HepG2 (cell line): ENCODE measurements at regions not wholly inside any gene's neighbourhood (a gene's known extent, or its start where the extent isn't known, plus 50 kb on each side); places are given as distances from the start of the nearest gene placed in this dataset.

Source experiments
- ATAC-seq: fragments of 200-7000 bp; cut with Tn5 transposase; 3 replicates; pipeline ENCODE4 v1.9.1; 2020; ENCODE audit warnings: mild to moderate bottlenecking, moderate library complexity
- BruUV-seq: library from RNA; stranded (reverse); fragments of 400-500 nt; replicated peaks from 2 replicates; lab custom pipeline; 2021; lab: Mats Ljungman, UMichigan
- CTCF ChIA-PET: fragments of 300-600 bp; formaldehyde crosslinking; extraction: SDS; loops from one replicate; lab custom pipeline; 2021; ENCODE audit warnings: low total read pairs, inconsistent platforms, low intra/inter-chr PET ratio; lab: Yijun Ruan, JAX
- POLR2A ChIA-PET: fragments of 350-600 bp; sonication (Branson Sonifier 250); formaldehyde crosslinking; loops from one replicate; lab custom pipeline; 2020; ENCODE audit warnings: antibody characterized with exemption, inconsistent platforms; lab: Yijun Ruan, JAX
- DNase-seq: peaks from one replicate; pipeline ENCODE4 v3.0.0-alpha.2; 2015; ENCODE audit warnings: low spot score
- FAIRE-seq: peaks from 3 replicates; lab custom pipeline; 2011; peaks lifted over from hg19 to GRCh38; lab: Jason Lieb, UNC
- H2AFZ ChIP-seq: one replicate; pipeline ENCODE4 v1.6.1; 2011; ENCODE audit warnings: low read length, inconsistent platforms
- H3K27ac ChIP-seq: fragments of 300-600 bp; 3 replicates; pipeline ENCODE4 v1.8.0; 2011; ENCODE audit warnings: mixed run types, mild to moderate bottlenecking, mixed read lengths, low read length, inconsistent platforms; ENCODE audit not compliant: insufficient read depth; ENCODE audit errors: extremely low read length
- H3K27me3 ChIP-seq, 2 experiments: fragments of 200-600 bp in 1 of 2; 2 replicates in 1 of 2; 3 replicates in 1 of 2; pipeline versions ENCODE4 v1.6.0 to v1.8.0; 2011; ENCODE audit warnings: low read length in 2 of 2, mild to moderate bottlenecking in 2 of 2, moderate library complexity in 2 of 2, inconsistent platforms in 1 of 2; ENCODE audit not compliant: insufficient read depth in 2 of 2, control insufficient read depth in 1 of 2
- H3K36me3 ChIP-seq, 2 experiments: fragments of 200-600 bp in 1 of 2; replicated peaks in 1 of 2; 2 replicates in 1 of 2; 3 replicates in 1 of 2; pipeline versions ENCODE4 v1.5.1 to v1.8.0; 2011; ENCODE audit warnings: low read length in 2 of 2, inconsistent platforms in 1 of 2; ENCODE audit not compliant: insufficient read depth in 2 of 2, control insufficient read depth in 1 of 2
- H3K4me1 ChIP-seq: 2 replicates; pipeline ENCODE4 v1.5.1; 2012; ENCODE audit warnings: low read length, inconsistent platforms; ENCODE audit not compliant: insufficient read depth
- H3K4me2 ChIP-seq: 2 replicates; pipeline ENCODE4 v1.6.0; 2011; ENCODE audit warnings: low read depth, low read length, inconsistent platforms
- H3K4me3 ChIP-seq, 3 experiments: fragments of 200-600 bp in 1 of 3; sonication (generic), shearing (Covaris generic) in 1 of 3; replicated peaks in 1 of 3; 2 replicates each; pipeline ENCODE4 v1.5.1; 2011 to 2016; ENCODE audit warnings: low read length in 3 of 3, inconsistent platforms in 2 of 3, low read depth in 2 of 3, mild to moderate bottlenecking in 2 of 3, control low read depth in 1 of 3, mixed read lengths in 1 of 3; ENCODE audit not compliant: insufficient read depth in 1 of 3
- H3K79me2 ChIP-seq: one replicate; pipeline ENCODE4 v1.6.1; 2011; ENCODE audit warnings: low read length, inconsistent platforms; ENCODE audit not compliant: insufficient read depth
- H3K9ac ChIP-seq: 2 replicates; pipeline ENCODE4 v1.6.0; 2011; ENCODE audit warnings: mild to moderate bottlenecking, low read depth, low read length, inconsistent platforms; ENCODE audit not compliant: insufficient read depth
- H3K9me3 ChIP-seq: 2 replicates; pipeline ENCODE4 v1.5.1; 2012; ENCODE audit warnings: mild to moderate bottlenecking, low read length
- H4K20me1 ChIP-seq: 2 replicates; pipeline ENCODE4 v1.6.0; 2011; ENCODE audit warnings: inconsistent platforms, mild to moderate bottlenecking, low read length, moderate library complexity; ENCODE audit not compliant: insufficient read depth
- NCOR1 ChIP-seq: fragments of 200-600 bp; sonication (generic); IDR thresholded peaks from 2 replicates; pipeline ENCODE4 v1.7.0; 2017; ENCODE audit warnings: antibody characterized with exemption, low read length, borderline replicate concordance
- POLR2AphosphoS2 ChIP-seq: IDR thresholded peaks from 2 replicates; pipeline ENCODE4 v1.6.1; 2011; ENCODE audit warnings: low read depth, low read length, improper control_type of control experiment
- RFX1 ChIP-seq: fragments of 450-650 bp; IDR thresholded peaks from 2 replicates; pipeline ENCODE4 v1.6.1; 2017
- SCMH1 ChIP-seq: sonication (generic); formaldehyde crosslinking; IDR thresholded peaks from 2 replicates; pipeline ENCODE4 v1.9.0; 2021; ENCODE audit warnings: missing genetic modification reagents, mild to moderate bottlenecking, borderline replicate concordance
- ZNF12 ChIP-seq: sonication (generic); formaldehyde crosslinking; IDR thresholded peaks from 2 replicates; pipeline ENCODE4 v1.5.0; 2020; ENCODE audit warnings: missing genetic modification reagents
- ZNF136 ChIP-seq: sonication (generic); formaldehyde crosslinking; IDR thresholded peaks from 2 replicates; pipeline ENCODE4 v1.8.1; 2022; ENCODE audit warnings: low read depth, mild to moderate bottlenecking, moderate library complexity, missing genetic modification reagents
- ZNF891 ChIP-seq: sonication (generic); formaldehyde crosslinking; IDR thresholded peaks from 2 replicates; pipeline ENCODE4 v1.5.0; 2020; ENCODE audit warnings: mild to moderate bottlenecking, missing genetic modification reagents
- WGBS: methylation state at CpG from one replicate; pipeline ENCODE4 v1.1.6; 2017; ENCODE audit warnings: low lambda C conversion rate; 5-methylcytosine and 5-hydroxymethylcytosine counted together
- in situ Hi-C: cut with HindIII; loops from 2 replicates; pipeline ENCODE4 v1.10.0; 2017; ENCODE audit warnings: low pct_unique_long_range_greater_than_20kb; ENCODE audit not compliant: extremely low pct_ligation_motif_present
- intact Hi-C: fragments of 100-400 bp; cut with micrococcal nuclease; formaldehyde crosslinking; loops from one replicate; pipeline ENCODE4 v1.10.0; 2022; ENCODE audit not compliant: unreplicated experiment
- TF ChIP-seq, protein P1 (sequence below): sonication (generic); formaldehyde crosslinking; IDR thresholded peaks from 2 replicates; pipeline ENCODE4 v1.8.0; 2022; ENCODE audit warnings: missing genetic modification reagents, mild to moderate bottlenecking, borderline replicate concordance

- ChIA-PET POLR2A (no interaction called here), CTCF (no interaction called here)
- intact Hi-C loops, result no loop called here
- Histone ChIP-seq H3K27ac (no peak overlapping the region), H3K27me3 (no peaks in the 10 kb centered on the region), H3K4me1 (no peaks in the 10 kb centered on the region), H3K4me2 (no peak overlapping the region), H3K4me3 (no peak overlapping the region), H3K79me2 (no peaks in the 10 kb centered on the region), H2AFZ (no peak overlapping the region), H3K36me3 (no peaks in the 10 kb centered on the region), H3K9ac (no peak overlapping the region), H4K20me1 (no peaks in the 10 kb centered on the region), H3K9me3 (0 out of 2 replicates have a peak, but pooled peaks cover 10% of the 10 kb centered on the region)
- FAIRE-seq, result no peak
- no peak for TF ChIP-seq POLR2AphosphoS2
- TF ChIP-seq ZNF891 (CRISPR knock-in tag), result no peak
- in situ Hi-C loops, result no loop called here
- WGBS, result 2% methylated on average over 3 of the region's 3 CpGs
- ATAC-seq, result no peak
- DNase-seq, result no peak
- BruUV-seq, result no TSS peak
Observed at GRCh38 chr4:146051728-146052391, 113.2 kb upstream of the ZNF827 start.

- in situ Hi-C loops, result no loop called here
- Histone ChIP-seq H3K9me3 (0 out of 2 replicates have a peak, but pooled peaks cover 10% of the 10 kb centered on the region), H3K27me3 (no peaks in the 10 kb centered on the region), H3K4me1 (no peaks in the 10 kb centered on the region), H3K4me3 (no peak overlapping the region), H3K36me3 (no peaks in the 10 kb centered on the region), H3K27ac (no peak overlapping the region), H2AFZ (no peak overlapping the region), H3K79me2 (no peaks in the 10 kb centered on the region), H3K9ac (no peak overlapping the region), H3K4me2 (no peak overlapping the region)
- DNase-seq, result no peak
- no peak for FAIRE-seq
- ChIA-PET POLR2A (no interaction called here), CTCF (no interaction called here)
- no peak for ATAC-seq
- BruUV-seq, result no TSS peak
- TF ChIP-seq SCMH1 (CRISPR knock-in tag) (no peak), NCOR1 (no peak), ZNF891 (CRISPR knock-in tag) (no peak), ZNF136 (no peak), ZNF12 (CRISPR knock-in tag) (no peak), RFX1 (no peak)
- TF ChIP-seq, protein P1, sequence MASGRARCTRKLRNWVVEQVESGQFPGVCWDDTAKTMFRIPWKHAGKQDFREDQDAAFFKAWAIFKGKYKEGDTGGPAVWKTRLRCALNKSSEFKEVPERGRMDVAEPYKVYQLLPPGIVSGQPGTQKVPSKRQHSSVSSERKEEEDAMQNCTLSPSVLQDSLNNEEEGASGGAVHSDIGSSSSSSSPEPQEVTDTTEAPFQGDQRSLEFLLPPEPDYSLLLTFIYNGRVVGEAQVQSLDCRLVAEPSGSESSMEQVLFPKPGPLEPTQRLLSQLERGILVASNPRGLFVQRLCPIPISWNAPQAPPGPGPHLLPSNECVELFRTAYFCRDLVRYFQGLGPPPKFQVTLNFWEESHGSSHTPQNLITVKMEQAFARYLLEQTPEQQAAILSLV (CRISPR knock-in tag), result no peak
- TF ChIP-seq, all 625 proteins: peak for 0
- no peaks in the 10 kb centered on the region for H4K20me1 ChIP-seq
- intact Hi-C loops, result no loop called here
Observed at GRCh38 chr4:146051223-146051622, 112.6 kb upstream of the ZNF827 start.
